Suprapubic skin (tissue), 4 donors: ENCODE measurements at regions not wholly inside any gene's neighbourhood (a gene's known extent, or its start where the extent isn't known, plus 50 kb on each side); places are given as distances from the start of the nearest gene placed in this dataset.

ENCODE experiments used
- DNase-seq, 2 donors: peaks; one replicate each; pipeline ENCODE4 v3.0.0-alpha.2; 2019; ENCODE audit warnings: low spot score in 2 of 2
- H3K27ac ChIP-seq: fragments of 200-600 bp; sonication (generic); one replicate; pipeline ENCODE4 v1.5.1; 2019
- H3K27me3 ChIP-seq: fragments of 200-600 bp; sonication (generic); one replicate; pipeline ENCODE4 v1.5.1; 2019
- H3K36me3 ChIP-seq: fragments of 200-600 bp; sonication (generic); one replicate; pipeline ENCODE4 v1.5.1; 2019
- H3K4me1 ChIP-seq: fragments of 200-600 bp; sonication (generic); one replicate; pipeline ENCODE4 v1.5.1; 2019
- H3K4me3 ChIP-seq: fragments of 200-600 bp; sonication (generic); one replicate; pipeline ENCODE4 v1.5.1; 2019; ENCODE audit warnings: mild to moderate bottlenecking
- H3K9me3 ChIP-seq: fragments of 200-600 bp; sonication (generic); one replicate; pipeline ENCODE4 v1.5.1; 2019
- EP300 ChIP-seq: sonication (generic); formaldehyde crosslinking; IDR thresholded peaks from one replicate; pipeline ENCODE4 v1.6.1; 2017; ENCODE audit warnings: antibody characterized with exemption
- POLR2A ChIP-seq, 2 donors: fragments of 450-650 bp; IDR thresholded peaks; one replicate each; pipeline ENCODE4 v1.6.1; 2017; ENCODE audit warnings: antibody characterized with exemption in 2 of 2, mild to moderate bottlenecking in 2 of 2, moderate library complexity in 2 of 2
- POLR2AphosphoS5 ChIP-seq, 3 donors: sonication (generic); formaldehyde crosslinking; IDR thresholded peaks; one replicate each; pipeline ENCODE4 v1.6.1; 2017; ENCODE audit warnings: antibody characterized with exemption in 3 of 3
- WGBS: methylation state at CpG from one replicate; pipeline ENCODE4 v1.1.5; 2018; 5-methylcytosine and 5-hydroxymethylcytosine counted together
- TF ChIP-seq, protein P1 (sequence below), 2 donors: fragments of 200-600 bp in 1 of 2; fragments of 450-650 bp in 1 of 2; sonication (generic) in 1 of 2; IDR thresholded peaks; one replicate each; pipeline ENCODE4 v1.5.1; 2016 to 2019; ENCODE audit warnings: antibody characterized with exemption in 2 of 2, mild to moderate bottlenecking in 1 of 2, moderate library complexity in 1 of 2

DNA sequence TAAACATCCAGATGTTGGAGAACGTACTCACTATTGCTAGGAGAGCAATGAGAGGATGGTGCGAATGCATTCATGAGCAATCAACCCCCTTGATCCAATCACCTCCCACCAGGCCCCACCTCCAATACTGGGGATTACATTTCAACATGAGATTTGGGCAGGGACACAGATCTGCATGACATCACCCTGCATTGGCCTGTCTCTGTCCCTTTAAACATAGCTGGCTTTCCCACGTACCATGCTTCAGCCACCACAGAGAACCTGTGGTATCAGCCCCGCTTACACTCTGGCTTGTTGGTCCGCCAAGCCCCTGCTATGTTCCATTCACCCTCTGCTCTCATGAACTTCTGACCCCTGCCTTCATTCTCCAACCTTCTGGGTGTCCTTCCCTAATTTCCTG lies 157.5 kb upstream of the E2F8 start:
- H3K36me3 ChIP-seq = no peaks in the 10 kb centered on the region
- H3K4me1 ChIP-seq = peaks cover 4% of the 10 kb centered on the region
- no peak overlapping the region for H3K4me3 ChIP-seq
- no peak overlapping the region for H3K27ac ChIP-seq
- TF ChIP-seq POLR2A (IDR thresholded peaks at IDR 0.05) = no peak
- no peak for TF ChIP-seq EP300
- no peak for TF ChIP-seq POLR2AphosphoS5 (IDR thresholded peaks at IDR 0.05)
- TF ChIP-seq, protein P1, sequence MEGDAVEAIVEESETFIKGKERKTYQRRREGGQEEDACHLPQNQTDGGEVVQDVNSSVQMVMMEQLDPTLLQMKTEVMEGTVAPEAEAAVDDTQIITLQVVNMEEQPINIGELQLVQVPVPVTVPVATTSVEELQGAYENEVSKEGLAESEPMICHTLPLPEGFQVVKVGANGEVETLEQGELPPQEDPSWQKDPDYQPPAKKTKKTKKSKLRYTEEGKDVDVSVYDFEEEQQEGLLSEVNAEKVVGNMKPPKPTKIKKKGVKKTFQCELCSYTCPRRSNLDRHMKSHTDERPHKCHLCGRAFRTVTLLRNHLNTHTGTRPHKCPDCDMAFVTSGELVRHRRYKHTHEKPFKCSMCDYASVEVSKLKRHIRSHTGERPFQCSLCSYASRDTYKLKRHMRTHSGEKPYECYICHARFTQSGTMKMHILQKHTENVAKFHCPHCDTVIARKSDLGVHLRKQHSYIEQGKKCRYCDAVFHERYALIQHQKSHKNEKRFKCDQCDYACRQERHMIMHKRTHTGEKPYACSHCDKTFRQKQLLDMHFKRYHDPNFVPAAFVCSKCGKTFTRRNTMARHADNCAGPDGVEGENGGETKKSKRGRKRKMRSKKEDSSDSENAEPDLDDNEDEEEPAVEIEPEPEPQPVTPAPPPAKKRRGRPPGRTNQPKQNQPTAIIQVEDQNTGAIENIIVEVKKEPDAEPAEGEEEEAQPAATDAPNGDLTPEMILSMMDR (IDR thresholded peaks at IDR 0.05) = no peak
- no peaks in the 10 kb centered on the region for H3K9me3 ChIP-seq
- no peak for DNase-seq
- WGBS = 78% methylated on average over 5 of the region's 5 CpGs
- H3K27me3 ChIP-seq = no peaks in the 10 kb centered on the region

DNA sequence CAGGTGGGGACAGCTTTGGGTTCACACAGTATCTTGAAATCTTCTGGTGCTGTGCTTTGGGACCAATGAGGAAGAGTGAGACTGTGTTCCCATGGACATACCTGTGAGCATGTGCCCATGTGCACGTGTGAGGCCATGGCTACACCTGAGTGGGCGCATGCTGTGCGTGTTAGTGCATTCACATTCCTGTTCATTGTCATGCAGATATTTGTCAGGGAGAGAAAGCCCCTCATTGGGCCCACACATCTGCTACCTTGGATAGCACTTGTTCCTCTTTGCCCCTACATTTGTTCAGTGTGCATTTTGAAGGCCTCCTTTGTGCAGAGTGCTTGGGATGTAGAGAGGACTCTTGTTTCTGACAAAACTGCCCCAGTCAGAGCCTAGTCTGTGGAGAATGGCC lies 154.3 kb upstream of the E2F8 start:
- no peak overlapping the region for H3K27ac ChIP-seq
- no peaks in the 10 kb centered on the region for H3K9me3 ChIP-seq
- WGBS = 52% methylated on average over 3 of the region's 3 CpGs
- H3K4me1 ChIP-seq = peaks cover 4% of the 10 kb centered on the region
- no peak for TF ChIP-seq EP300
- TF ChIP-seq, protein P1 (IDR thresholded peaks at IDR 0.05) = no peak
- no peak for TF ChIP-seq POLR2AphosphoS5 (IDR thresholded peaks at IDR 0.05)
- no peak for TF ChIP-seq POLR2A (IDR thresholded peaks at IDR 0.05)
- no peak overlapping the region for H3K4me3 ChIP-seq
- no peaks in the 10 kb centered on the region for H3K27me3 ChIP-seq
- DNase-seq = no peak
- no peaks in the 10 kb centered on the region for H3K36me3 ChIP-seq

DNA sequence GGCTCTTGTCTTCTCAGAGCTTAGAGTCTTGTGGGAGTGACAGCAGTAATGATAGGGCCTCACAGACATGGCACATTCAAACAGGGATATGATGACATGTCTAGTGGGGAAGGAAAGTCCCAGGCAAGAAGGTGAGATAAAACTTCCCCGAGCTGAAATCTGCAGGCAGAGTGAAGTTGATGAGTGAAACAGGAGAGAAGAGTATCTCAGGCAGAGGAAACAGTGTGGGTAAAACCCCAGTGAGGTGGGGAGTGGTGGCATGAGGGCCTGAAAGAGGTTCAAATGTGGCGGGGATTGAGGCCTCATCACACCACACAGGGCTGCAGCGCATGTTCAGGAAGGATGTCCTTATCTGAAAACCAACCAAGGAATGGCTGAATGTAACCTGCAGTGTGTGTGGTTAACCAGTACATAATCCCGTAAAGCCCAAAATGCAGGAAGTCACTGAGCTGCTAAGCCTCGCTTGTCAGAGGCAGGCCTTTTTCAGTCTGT lies 153.8 kb upstream of the E2F8 start:
- H3K27me3 ChIP-seq = no peaks in the 10 kb centered on the region
- TF ChIP-seq, protein P1 (IDR thresholded peaks at IDR 0.05) = no peak
- TF ChIP-seq POLR2A (IDR thresholded peaks at IDR 0.05) = no peak
- no peak for TF ChIP-seq EP300
- TF ChIP-seq POLR2AphosphoS5 (IDR thresholded peaks at IDR 0.05) = no peak
- H3K9me3 ChIP-seq = no peaks in the 10 kb centered on the region
- 84% methylated on average over 5 of the region's 5 CpGs for WGBS
- no peak for DNase-seq
- H3K36me3 ChIP-seq = no peaks in the 10 kb centered on the region
- no peak overlapping the region for H3K27ac ChIP-seq
- peaks cover 4% of the 10 kb centered on the region for H3K4me1 ChIP-seq
- no peak overlapping the region for H3K4me3 ChIP-seq

DNA sequence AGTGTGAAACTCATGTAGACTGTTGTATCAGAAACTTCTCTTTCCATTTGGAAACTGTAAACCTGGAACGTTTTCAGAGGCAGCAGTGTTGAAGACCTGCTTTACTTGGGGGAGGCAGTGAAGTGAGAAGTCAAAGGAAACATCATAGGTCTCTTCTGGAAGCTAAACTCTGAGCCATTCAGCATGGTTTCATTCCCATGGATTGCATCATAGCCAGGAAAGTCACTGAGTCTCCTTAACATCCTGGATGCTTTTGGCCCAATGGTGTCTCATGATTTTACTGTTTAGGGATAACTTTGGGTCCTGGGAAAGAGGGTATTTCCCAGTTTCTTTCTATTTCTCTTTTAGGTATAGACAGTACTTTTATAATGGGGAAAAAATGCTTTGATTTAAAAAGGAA lies 153.2 kb upstream of the E2F8 start:
- no peak for DNase-seq
- TF ChIP-seq EP300 = no peak
- TF ChIP-seq, protein P1 (IDR thresholded peaks at IDR 0.05) = no peak
- TF ChIP-seq POLR2A (IDR thresholded peaks at IDR 0.05) = no peak
- TF ChIP-seq POLR2AphosphoS5 (IDR thresholded peaks at IDR 0.05) = no peak
- H3K4me3 ChIP-seq = no peak overlapping the region
- no peaks in the 10 kb centered on the region for H3K9me3 ChIP-seq
- WGBS = 71% methylated on average over 1 of the region's 1 CpG
- H3K27ac ChIP-seq = no peak overlapping the region
- H3K36me3 ChIP-seq = no peaks in the 10 kb centered on the region
- no peaks in the 10 kb centered on the region for H3K27me3 ChIP-seq
- no peaks in the 10 kb centered on the region for H3K4me1 ChIP-seq

DNA sequence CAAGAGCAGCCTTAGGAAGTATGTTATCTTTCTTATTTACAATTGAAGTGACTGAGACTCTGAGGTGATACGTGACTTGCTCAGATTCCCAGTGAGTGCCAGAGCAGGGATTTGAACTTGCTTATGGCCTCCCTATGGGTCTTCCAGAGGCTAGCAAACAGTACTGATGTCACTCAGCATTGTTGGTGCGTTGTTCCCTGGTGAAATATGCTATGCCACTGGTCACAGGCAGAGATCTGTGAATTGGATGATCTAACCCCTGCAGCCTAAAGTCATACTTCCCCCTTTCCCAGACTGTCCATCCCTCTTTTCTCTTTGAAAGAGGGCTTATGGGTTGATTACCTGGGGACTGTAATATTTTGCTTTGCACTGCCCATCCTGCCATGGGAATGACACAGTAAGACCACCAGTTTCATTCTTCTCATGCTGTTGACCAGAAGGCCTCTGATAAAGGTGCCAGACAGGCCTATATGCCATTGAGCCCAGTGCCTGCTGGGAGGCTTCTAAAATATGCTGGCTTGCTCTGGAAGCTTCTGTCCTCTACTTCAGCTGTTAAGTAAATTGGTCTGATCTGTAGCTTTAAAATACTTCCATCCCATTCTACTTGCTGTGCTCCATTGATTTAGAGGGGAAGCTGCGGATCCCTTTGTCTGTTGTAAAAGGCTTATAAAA lies 152.2 kb upstream of the E2F8 start:
- DNase-seq = no peak
- Histone ChIP-seq H3K36me3 (no peaks in the 10 kb centered on the region), H3K4me3 (no peak overlapping the region), H3K27ac (no peak overlapping the region), H3K9me3 (no peaks in the 10 kb centered on the region), H3K27me3 (no peaks in the 10 kb centered on the region), H3K4me1 (no peaks in the 10 kb centered on the region)
- 94% methylated on average over 3 of the region's 3 CpGs for WGBS
- TF ChIP-seq, protein P1 (IDR thresholded peaks at IDR 0.05) = no peak
- TF ChIP-seq POLR2AphosphoS5 (IDR thresholded peaks at IDR 0.05) = no peak
